WTC11 (cell line): ENCODE measurements at regions not wholly inside any gene's neighbourhood (a gene's known extent, or its start where the extent isn't known, plus 50 kb on each side); places are given as distances from the start of the nearest gene placed in this dataset.

ENCODE experiments used
- ATAC-seq: fragments of 200-7000 bp; cut with Tn5 transposase; 2 replicates; pipeline ENCODE4 v1.10.0; 2021; ENCODE audit warnings: mild to moderate bottlenecking, moderate library complexity
- CTCF ChIA-PET: fragments of 300-600 bp; sonication (Branson Sonifier 250); formaldehyde crosslinking; loops from one replicate; lab custom pipeline; 2021; ENCODE audit warnings: antibody characterized with exemption; lab: Charles Lee
- POLR2A ChIA-PET: fragments of 350-600 bp; sonication (Branson Sonifier 250); formaldehyde crosslinking; loops from one replicate; lab custom pipeline; 2021; ENCODE audit warnings: antibody characterized with exemption; lab: Charles Lee
- DNase-seq: peaks from one replicate; pipeline ENCODE4 v3.0.0; 2021; ENCODE audit warnings: low spot score
- H3K27ac Mint-ChIP-seq: 2 replicates; pipeline ENCODE4 v1.8.0; 2021; ENCODE audit warnings: mixed read lengths
- H3K27me3 Mint-ChIP-seq: 2 replicates; pipeline ENCODE4 v1.8.0; 2021; ENCODE audit warnings: low read depth, mild to moderate bottlenecking, moderate library complexity, mixed read lengths
- H3K36me3 Mint-ChIP-seq: 2 replicates; pipeline ENCODE4 v1.8.0; 2021; ENCODE audit warnings: mixed read lengths
- H3K4me1 Mint-ChIP-seq: 2 replicates; pipeline ENCODE4 v1.8.0; 2022; ENCODE audit warnings: mixed read lengths
- H3K4me3 Mint-ChIP-seq: 2 replicates; pipeline ENCODE4 v1.8.0; 2021; ENCODE audit warnings: mild to moderate bottlenecking, moderate library complexity, mixed read lengths
- H3K9me3 Mint-ChIP-seq: 2 replicates; pipeline ENCODE4 v1.8.0; 2021; ENCODE audit warnings: mixed read lengths
- ATF3 ChIP-seq: sonication (generic); formaldehyde crosslinking; conservative IDR thresholded peaks from 2 replicates; pipeline ENCODE4 v1.8.1; 2022; ENCODE audit warnings: mild to moderate bottlenecking, missing genetic modification reagents
- E2F1 ChIP-seq: sonication (generic); formaldehyde crosslinking; IDR thresholded peaks from 2 replicates; pipeline ENCODE4 v1.8.0; 2022; ENCODE audit warnings: mild to moderate bottlenecking, missing genetic modification reagents
- EMX1 ChIP-seq: fragments of 250-450 bp; sonication (Bioruptor Pico); IDR thresholded peaks from 2 replicates; pipeline ENCODE4 v1.8.0; 2021; ENCODE audit warnings: mild to moderate bottlenecking
- ESRRA ChIP-seq: sonication (generic); formaldehyde crosslinking; IDR thresholded peaks from 2 replicates; pipeline ENCODE4 v1.8.1; 2022; ENCODE audit warnings: mild to moderate bottlenecking, missing genetic modification reagents, borderline replicate concordance
- IRF2 ChIP-seq: sonication (generic); formaldehyde crosslinking; IDR thresholded peaks from 2 replicates; pipeline ENCODE4 v1.8.0; 2022; ENCODE audit warnings: low read depth, missing genetic modification reagents, borderline replicate concordance
- MAX ChIP-seq: sonication (generic); formaldehyde crosslinking; IDR thresholded peaks from 2 replicates; pipeline ENCODE4 v1.8.0; 2022; ENCODE audit warnings: mild to moderate bottlenecking, missing genetic modification reagents
- NFE2L1 ChIP-seq: sonication (generic); formaldehyde crosslinking; IDR thresholded peaks from 2 replicates; pipeline ENCODE4 v1.8.1; 2023; ENCODE audit warnings: missing genetic modification reagents
- SP1 ChIP-seq: sonication (generic); formaldehyde crosslinking; conservative IDR thresholded peaks from 2 replicates; pipeline ENCODE4 v1.8.1; 2022; ENCODE audit warnings: missing genetic modification reagents
- TEAD4 ChIP-seq: sonication (generic); formaldehyde crosslinking; IDR thresholded peaks from 2 replicates; pipeline ENCODE4 v1.8.0; 2022; ENCODE audit warnings: mild to moderate bottlenecking, missing genetic modification reagents
- USF1 ChIP-seq: sonication (generic); formaldehyde crosslinking; IDR thresholded peaks from 2 replicates; pipeline ENCODE4 v1.8.0; 2022; ENCODE audit warnings: mild to moderate bottlenecking, missing genetic modification reagents
- ZBTB21 ChIP-seq: sonication (generic); formaldehyde crosslinking; IDR thresholded peaks from 2 replicates; pipeline ENCODE4 v1.8.1; 2023; ENCODE audit warnings: mild to moderate bottlenecking, missing genetic modification reagents, borderline replicate concordance
- ZBTB43 ChIP-seq: sonication (generic); formaldehyde crosslinking; IDR thresholded peaks from 2 replicates; pipeline ENCODE4 v1.8.1; 2023; ENCODE audit warnings: mild to moderate bottlenecking, missing genetic modification reagents
- ZNF219 ChIP-seq: sonication (generic); formaldehyde crosslinking; IDR thresholded peaks from 2 replicates; pipeline ENCODE4 v1.8.0; 2023; ENCODE audit warnings: missing genetic modification reagents, mild to moderate bottlenecking, borderline replicate concordance
- ZNF396 ChIP-seq: fragments of 250-450 bp; sonication (Bioruptor Pico); IDR thresholded peaks from 2 replicates; pipeline ENCODE4 v1.8.0; 2021; ENCODE audit warnings: mild to moderate bottlenecking, moderate library complexity, borderline replicate concordance
- ZNF425 ChIP-seq: fragments of 250-450 bp; sonication (Bioruptor Pico); conservative IDR thresholded peaks from 2 replicates; pipeline ENCODE4 v1.9.0; 2021; ENCODE audit warnings: mild to moderate bottlenecking
- ZNF512 ChIP-seq: sonication (generic); formaldehyde crosslinking; IDR thresholded peaks from 2 replicates; pipeline ENCODE4 v1.8.1; 2022; ENCODE audit warnings: missing genetic modification reagents, borderline replicate concordance

- TF ChIP-seq ZNF512 (CRISPR knock-in tag) (no peak), USF1 (CRISPR knock-in tag) (no peak), ZBTB21 (CRISPR knock-in tag) (no peak), ATF3 (CRISPR knock-in tag) (no peak), ZNF396 (CRISPR knock-in tag) (no peak), SP1 (no peak)
Measured at GRCh38 chr5:59976342-59976741, 82.8 kb upstream of the PDE4D start (continued).

- CTCF ChIA-PET, result no interaction called here
- no peak overlapping the region for H3K4me3 Mint-ChIP-seq
- H3K9me3 Mint-ChIP-seq, result peaks cover 7% of the 10 kb centered on the region
- TF ChIP-seq E2F1, result no peak
- no peak for TF ChIP-seq ZNF396 (CRISPR knock-in tag)
- no peak for TF ChIP-seq MAX (CRISPR knock-in tag)
- H3K27ac Mint-ChIP-seq, result no peak overlapping the region
- H3K36me3 Mint-ChIP-seq, result no peaks in the 10 kb centered on the region
- ATAC-seq (peak; percentile 60), DNase-seq (no peak)
- peaks cover 7% of the 10 kb centered on the region for H3K4me1 Mint-ChIP-seq
- no peaks in the 10 kb centered on the region for H3K27me3 Mint-ChIP-seq
- POLR2A ChIA-PET, result no interaction called here
Measured at GRCh38 chr5:59972043-59972442, 78.5 kb upstream of the PDE4D start.

- ATAC-seq (no peak), DNase-seq (no peak)
- no peaks in the 10 kb centered on the region for H3K9me3 Mint-ChIP-seq
- H3K27ac Mint-ChIP-seq, result no peak overlapping the region
- H3K4me1 Mint-ChIP-seq, result peaks cover 7% of the 10 kb centered on the region
- POLR2A ChIA-PET, result no interaction called here
- H3K36me3 Mint-ChIP-seq, result no peaks in the 10 kb centered on the region
- TF ChIP-seq IRF2 (no peak), NFE2L1 (no peak), ZNF219 (no peak), TEAD4 (no peak), EMX1 (no peak), ZNF425 (CRISPR knock-in tag) (no peak), ESRRA (CRISPR knock-in tag) (no peak), ZBTB43 (CRISPR knock-in tag) (no peak)
- no peaks in the 10 kb centered on the region for H3K27me3 Mint-ChIP-seq
- H3K4me3 Mint-ChIP-seq, result no peak overlapping the region
- CTCF ChIA-PET, result no interaction called here
Measured at GRCh38 chr5:59959330-59959729, 65.8 kb upstream of the PDE4D start.
